Stimulated activated CD4-positive, alpha-beta T cell treated with anti-CD3 and anti-CD28 coated beads, Interleukin-1b, Interleukin-23, amount 100 ng/mL, for 48 hours (primary cell): ENCODE measurements at regions not wholly inside any gene's neighbourhood (a gene's known extent, or its start where the extent isn't known, plus 50 kb on each side); places are given as distances from the start of the nearest gene placed in this dataset.
"Not testable (repeated sequence)": the region's sequence is repeated elsewhere in the genome, so short reads cannot be mapped to it uniquely, and the experiment has no call there.

Source experiments
- DNase-seq: peaks from one replicate; pipeline ENCODE4 v3.0.0-alpha.2; 2020

GRCh38 chr18:55912919-55913318 lies 324.9 kb upstream of the TCF4 start:
- no peak for DNase-seq

GRCh38 chr18:55912071-55912470 lies 324.1 kb upstream of the TCF4 start:
- DNase-seq, result no peak

GRCh38 chr18:55910296-55910695 lies 322.3 kb upstream of the TCF4 start:
- no peak for DNase-seq

GRCh38 chr18:55908901-55909366 lies 320.9 kb upstream of the TCF4 start:
- DNase-seq, result no peak

- no peak for DNase-seq
Observed at GRCh38 chr18:55907453-55908175, 319.6 kb upstream of the TCF4 start.

- DNase-seq, result no peak
Observed at GRCh38 chr18:55906536-55906935, 318.5 kb upstream of the TCF4 start.

- no peak for DNase-seq
Observed at GRCh38 chr18:55903911-55904310, 315.9 kb upstream of the TCF4 start.

GRCh38 chr18:55900380-55900779 lies 312.4 kb upstream of the TCF4 start:
- no peak for DNase-seq

GRCh38 chr18:55897091-55897689 lies 309.2 kb upstream of the TCF4 start:
- DNase-seq, result no peak

GRCh38 chr18:55893948-55894347 lies 306.0 kb upstream of the TCF4 start:
- no peak for DNase-seq

GRCh38 chr18:55892862-55893813 lies 305.1 kb upstream of the TCF4 start:
- DNase-seq, result not testable (repeated sequence)

- no peak for DNase-seq
Observed at GRCh38 chr18:55886886-55887285, 298.9 kb upstream of the TCF4 start.

GRCh38 chr18:55884498-55884897 lies 296.5 kb upstream of the TCF4 start:
- DNase-seq, result no peak

GRCh38 chr18:55880617-55881016 lies 292.6 kb upstream of the TCF4 start:
- DNase-seq, result no peak

GRCh38 chr18:55879331-55879730 lies 291.3 kb upstream of the TCF4 start:
- no peak for DNase-seq

- DNase-seq, result no peak
Observed at GRCh38 chr18:55878224-55878623, 290.2 kb upstream of the TCF4 start.

- no peak for DNase-seq
Observed at GRCh38 chr18:55877321-55877720, 289.3 kb upstream of the TCF4 start.

- no peak for DNase-seq
Observed at GRCh38 chr18:55876254-55876653, 288.3 kb upstream of the TCF4 start.

- no peak for DNase-seq
Observed at GRCh38 chr18:55875371-55875901, 287.4 kb upstream of the TCF4 start.

- DNase-seq, result no peak
Observed at GRCh38 chr18:55869556-55870501, 281.8 kb upstream of the TCF4 start.

GRCh38 chr18:55868909-55869308 lies 280.9 kb upstream of the TCF4 start:
- DNase-seq, result no peak

GRCh38 chr18:55866886-55867285 lies 278.9 kb upstream of the TCF4 start:
- no peak for DNase-seq
